ENCODE measurements at regions not wholly inside any gene's neighbourhood (a gene's known extent, or its start where the extent isn't known, plus 50 kb on each side); places are given as distances from the start of the nearest gene placed in this dataset.

DNA sequence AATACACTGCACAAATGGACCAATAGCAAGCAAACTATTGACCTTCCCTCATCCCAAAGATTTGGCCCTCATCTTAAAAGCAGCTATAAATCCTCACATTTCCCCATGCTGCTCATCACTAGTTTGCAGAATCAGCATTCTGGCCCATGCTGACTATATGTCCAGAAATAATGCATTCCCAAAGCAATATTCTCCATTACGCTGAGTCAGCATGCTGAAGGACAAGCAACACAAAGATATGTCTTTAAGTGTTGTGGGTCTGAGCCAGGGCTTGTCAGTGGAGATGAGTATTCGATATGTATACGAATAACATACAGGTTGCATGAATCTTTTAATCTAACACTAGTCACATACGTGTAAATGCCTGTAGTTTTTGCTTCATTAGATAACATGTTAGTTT, 1045.0 kb upstream of the DDX18 start:
- no peak overlapping the region for H2AFZ ChIP-seq (ENCODE audit: low read length)
- CTCF ChIA-PET (ENCODE audit: unreplicated experiment) = no interaction called here
- intact Hi-C loops (cut with micrococcal nuclease; ENCODE audit: unreplicated experiment) = no loop called here
- H3K9me3 ChIP-seq (ENCODE audit: low read length) = no peaks in the 10 kb centered on the region
- H3K9me2 ChIP-seq (ENCODE audit: insufficient read depth, low read length) = no peaks in the 10 kb centered on the region
- H3K4me3 ChIP-seq (ENCODE audit: low read depth, low read length, poor library complexity, severe bottlenecking) = no peak overlapping the region
- H3K4me2 ChIP-seq (ENCODE audit: low read length) = no peak overlapping the region
- H3K79me2 ChIP-seq (ENCODE audit: insufficient read depth, low read depth, low read length) = no peaks in the 10 kb centered on the region
- H4K20me1 ChIP-seq (ENCODE audit: insufficient read depth, low read length) = no peaks in the 10 kb centered on the region
- H3K4me1 ChIP-seq (ENCODE audit: insufficient read depth, low read length, poor library complexity, severe bottlenecking) = no peaks in the 10 kb centered on the region
- no TSS peak for BruUV-seq (replicated peaks)
- H3K27ac ChIP-seq (ENCODE audit: low read depth, low read length, poor library complexity, severe bottlenecking) = no peak overlapping the region
- H3K36me3 ChIP-seq (ENCODE audit: insufficient read depth, low read length) = no peaks in the 10 kb centered on the region
- POLR2A ChIA-PET = no interaction called here
- no peak for TF ChIP-seq EZH2phosphoT487 (IDR thresholded peaks at IDR 0.05; ENCODE audit: borderline replicate concordance, low read depth, low read length)
- TF ChIP-seq, protein P1, sequence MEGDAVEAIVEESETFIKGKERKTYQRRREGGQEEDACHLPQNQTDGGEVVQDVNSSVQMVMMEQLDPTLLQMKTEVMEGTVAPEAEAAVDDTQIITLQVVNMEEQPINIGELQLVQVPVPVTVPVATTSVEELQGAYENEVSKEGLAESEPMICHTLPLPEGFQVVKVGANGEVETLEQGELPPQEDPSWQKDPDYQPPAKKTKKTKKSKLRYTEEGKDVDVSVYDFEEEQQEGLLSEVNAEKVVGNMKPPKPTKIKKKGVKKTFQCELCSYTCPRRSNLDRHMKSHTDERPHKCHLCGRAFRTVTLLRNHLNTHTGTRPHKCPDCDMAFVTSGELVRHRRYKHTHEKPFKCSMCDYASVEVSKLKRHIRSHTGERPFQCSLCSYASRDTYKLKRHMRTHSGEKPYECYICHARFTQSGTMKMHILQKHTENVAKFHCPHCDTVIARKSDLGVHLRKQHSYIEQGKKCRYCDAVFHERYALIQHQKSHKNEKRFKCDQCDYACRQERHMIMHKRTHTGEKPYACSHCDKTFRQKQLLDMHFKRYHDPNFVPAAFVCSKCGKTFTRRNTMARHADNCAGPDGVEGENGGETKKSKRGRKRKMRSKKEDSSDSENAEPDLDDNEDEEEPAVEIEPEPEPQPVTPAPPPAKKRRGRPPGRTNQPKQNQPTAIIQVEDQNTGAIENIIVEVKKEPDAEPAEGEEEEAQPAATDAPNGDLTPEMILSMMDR (conservative IDR thresholded peaks at IDR 0.05; ENCODE audit: low read length) = no peak
- DNase-seq (ENCODE audit: low spot score) = no peak

DNA sequence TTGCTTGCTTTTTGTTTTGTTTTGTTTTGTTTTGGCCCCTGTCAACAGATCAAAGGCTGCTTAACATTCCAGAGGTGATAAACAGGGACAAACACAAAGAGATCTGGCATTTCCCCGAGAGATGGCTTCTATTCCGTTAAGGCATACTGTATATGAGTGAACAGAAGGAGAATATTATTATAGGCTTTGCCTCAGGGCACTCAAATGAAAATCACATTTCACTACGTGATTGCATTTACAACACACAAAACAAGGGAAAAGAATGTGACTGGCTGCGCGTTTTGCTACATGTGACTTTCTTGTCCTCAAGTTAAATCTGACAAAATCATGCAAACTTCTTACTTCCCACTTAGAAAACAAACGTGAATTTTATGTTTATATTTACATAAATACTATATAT, 1037.9 kb upstream of the DDX18 start:
- H4K20me1 ChIP-seq (ENCODE audit: insufficient read depth, low read length) = no peaks in the 10 kb centered on the region
- H2AFZ ChIP-seq (ENCODE audit: low read length) = no peak overlapping the region
- no peak overlapping the region for H3K4me3 ChIP-seq (ENCODE audit: low read depth, low read length, poor library complexity, severe bottlenecking)
- intact Hi-C loops (cut with micrococcal nuclease; ENCODE audit: unreplicated experiment) = no loop called here
- no peak for DNase-seq (ENCODE audit: low spot score)
- TF ChIP-seq EZH2phosphoT487 (IDR thresholded peaks at IDR 0.05; ENCODE audit: borderline replicate concordance, low read depth, low read length) = no peak
- TF ChIP-seq, protein P1 (conservative IDR thresholded peaks at IDR 0.05; ENCODE audit: low read length) = no peak
- ChIA-PET CTCF (ENCODE audit: unreplicated experiment) (no interaction called here), POLR2A (no interaction called here)
- H3K4me2 ChIP-seq (ENCODE audit: low read length) = no peak overlapping the region
- H3K9me2 ChIP-seq (ENCODE audit: insufficient read depth, low read length) = no peaks in the 10 kb centered on the region
- no peaks in the 10 kb centered on the region for H3K9me3 ChIP-seq (ENCODE audit: low read length)
- H3K79me2 ChIP-seq (ENCODE audit: insufficient read depth, low read depth, low read length) = no peaks in the 10 kb centered on the region
- no peaks in the 10 kb centered on the region for H3K36me3 ChIP-seq (ENCODE audit: insufficient read depth, low read length)
- BruUV-seq (replicated peaks) = no TSS peak
- no peaks in the 10 kb centered on the region for H3K4me1 ChIP-seq (ENCODE audit: insufficient read depth, low read length, poor library complexity, severe bottlenecking)
- no peak overlapping the region for H3K27ac ChIP-seq (ENCODE audit: low read depth, low read length, poor library complexity, severe bottlenecking)

DNA sequence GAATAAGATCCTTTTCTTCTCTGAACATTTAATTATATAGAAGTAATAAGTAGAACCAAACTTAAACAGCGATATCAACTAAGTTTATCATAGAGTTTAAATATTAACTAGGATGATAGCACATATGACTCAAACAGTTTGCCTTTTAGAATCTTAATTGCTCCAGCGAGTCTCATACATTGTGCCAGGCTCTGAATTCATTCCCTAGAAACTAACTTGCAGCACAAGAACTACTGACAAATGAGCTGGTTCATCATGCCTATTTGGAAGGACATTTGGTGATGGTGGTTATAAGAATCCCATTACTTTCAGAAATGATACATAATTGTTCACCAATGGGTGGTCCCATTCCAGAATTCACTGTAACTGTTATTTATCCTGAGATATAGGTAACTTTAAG, 1026.6 kb upstream of the DDX18 start:
- no peak for TF ChIP-seq EZH2phosphoT487 (IDR thresholded peaks at IDR 0.05; ENCODE audit: borderline replicate concordance, low read depth, low read length)
- Histone ChIP-seq H3K79me2 (ENCODE audit: insufficient read depth, low read depth, low read length) (no peaks in the 10 kb centered on the region), H3K9me2 (ENCODE audit: insufficient read depth, low read length) (no peaks in the 10 kb centered on the region), H3K9me3 (ENCODE audit: low read length) (no peaks in the 10 kb centered on the region), H3K36me3 (ENCODE audit: insufficient read depth, low read length) (no peaks in the 10 kb centered on the region), H3K4me2 (ENCODE audit: low read length) (no peak overlapping the region), H4K20me1 (ENCODE audit: insufficient read depth, low read length) (no peaks in the 10 kb centered on the region), H2AFZ (ENCODE audit: low read length) (no peak overlapping the region), H3K4me1 (ENCODE audit: insufficient read depth, low read length, poor library complexity, severe bottlenecking) (no peaks in the 10 kb centered on the region), H3K27ac (ENCODE audit: low read depth, low read length, poor library complexity, severe bottlenecking) (no peak overlapping the region), H3K4me3 (ENCODE audit: low read depth, low read length, poor library complexity, severe bottlenecking) (no peak overlapping the region)
- BruUV-seq (replicated peaks) = no TSS peak
- POLR2A ChIA-PET = no interaction called here
- no peak for DNase-seq (ENCODE audit: low spot score)
- intact Hi-C loops (cut with micrococcal nuclease; ENCODE audit: unreplicated experiment) = no loop called here
- CTCF ChIA-PET (ENCODE audit: unreplicated experiment) = no interaction called here
